ENCODE measurements at regions not wholly inside any gene's neighbourhood (a gene's known extent, or its start where the extent isn't known, plus 50 kb on each side); places are given as distances from the start of the nearest gene placed in this dataset.
A peak's percentile ranks its signal among the peaks of the same experiment; 100 is the strongest.

- intact Hi-C loops (cut with DNase I), result no loop called here
- no peak overlapping the region for H3K4me3 ChIP-seq
- H3K27me3 ChIP-seq, result no peaks in the 10 kb centered on the region
- H3K9ac ChIP-seq (ENCODE audit: low read depth in 2 of 2, low read length in 2 of 2), result no peak overlapping the region
- H3K4me1 ChIP-seq, result no peaks in the 10 kb centered on the region
- no peaks in the 10 kb centered on the region for H3K9me3 ChIP-seq
- H3K36me3 ChIP-seq, result no peaks in the 10 kb centered on the region
- no peak for DNase-seq
- no peak for TF ChIP-seq CTCF (IDR thresholded peaks at IDR 0.05)
- no peak overlapping the region for H3K27ac ChIP-seq
Measured at GRCh38 chr5:7036192-7036835, 323.1 kb downstream of the TENT4A start.

- Histone ChIP-seq H3K27me3 (no peaks in the 10 kb centered on the region), H3K9ac (ENCODE audit: low read depth in 2 of 2, low read length in 2 of 2) (no peak overlapping the region), H3K4me1 (no peaks in the 10 kb centered on the region), H3K27ac (no peak overlapping the region), H3K4me3 (no peak overlapping the region), H3K36me3 (no peaks in the 10 kb centered on the region), H3K9me3 (no peaks in the 10 kb centered on the region)
- DNase-seq, result no peak
- TF ChIP-seq CTCF (IDR thresholded peaks at IDR 0.05), result no peak
- intact Hi-C loops (cut with DNase I), result no loop called here
Measured at GRCh38 chr5:7039074-7039473, 325.8 kb downstream of the TENT4A start.

GRCh38 chr5:7040111-7040510, 326.9 kb downstream of the TENT4A start:
- H3K27me3 ChIP-seq, result no peaks in the 10 kb centered on the region
- no peak overlapping the region for H3K4me3 ChIP-seq
- no peaks in the 10 kb centered on the region for H3K36me3 ChIP-seq
- no peaks in the 10 kb centered on the region for H3K9me3 ChIP-seq
- no peak overlapping the region for H3K27ac ChIP-seq
- DNase-seq, result no peak
- no peak for TF ChIP-seq CTCF (IDR thresholded peaks at IDR 0.05)
- intact Hi-C loops (cut with DNase I), result no loop called here
- H3K4me1 ChIP-seq, result no peaks in the 10 kb centered on the region
- H3K9ac ChIP-seq (ENCODE audit: low read depth in 2 of 2, low read length in 2 of 2), result no peak overlapping the region

GRCh38 chr5:7043797-7044196, 330.6 kb downstream of the TENT4A start:
- H3K27ac ChIP-seq, result no peak overlapping the region
- no peak for TF ChIP-seq CTCF (IDR thresholded peaks at IDR 0.05)
- H3K36me3 ChIP-seq, result no peaks in the 10 kb centered on the region
- no peak overlapping the region for H3K4me3 ChIP-seq
- DNase-seq, result no peak
- no peaks in the 10 kb centered on the region for H3K4me1 ChIP-seq
- intact Hi-C loops (cut with DNase I), result no loop called here
- H3K27me3 ChIP-seq, result no peaks in the 10 kb centered on the region
- H3K9ac ChIP-seq (ENCODE audit: low read depth in 2 of 2, low read length in 2 of 2), result no peak overlapping the region
- H3K9me3 ChIP-seq, result no peaks in the 10 kb centered on the region

GRCh38 chr5:7047511-7048261, 334.5 kb downstream of the TENT4A start:
- no peak overlapping the region for H3K9ac ChIP-seq (ENCODE audit: low read depth in 2 of 2, low read length in 2 of 2)
- H3K4me1 ChIP-seq, result no peaks in the 10 kb centered on the region
- no peaks in the 10 kb centered on the region for H3K27me3 ChIP-seq
- intact Hi-C loops (cut with DNase I), result no loop called here
- no peak for TF ChIP-seq CTCF (IDR thresholded peaks at IDR 0.05)
- H3K27ac ChIP-seq, result no peak overlapping the region
- H3K36me3 ChIP-seq, result no peaks in the 10 kb centered on the region
- peak; percentile 54 for DNase-seq
- H3K9me3 ChIP-seq, result no peaks in the 10 kb centered on the region
- no peak overlapping the region for H3K4me3 ChIP-seq
